HL-60 (cell line): ENCODE measurements at regions not wholly inside any gene's neighbourhood (a gene's known extent, or its start where the extent isn't known, plus 50 kb on each side); places are given as distances from the start of the nearest gene placed in this dataset.
A peak's percentile ranks its signal among the peaks of the same experiment; 100 is the strongest.

ENCODE experiments used
- DNase-seq, 2 experiments: peaks; one replicate each; pipeline ENCODE4 v3.0.0-alpha.2; 2010 to 2020; ENCODE audit warnings: low read depth in 1 of 2, low spot score in 1 of 2
- H3K27ac ChIP-seq: fragments of 250-450 bp; sonication (Bioruptor Pico); replicated peaks from 2 replicates; pipeline ENCODE4 v1.5.1; 2020; ENCODE audit warnings: mild to moderate bottlenecking, moderate library complexity
- H3K27me3 ChIP-seq: fragments of 250-450 bp; sonication (Bioruptor Pico); 2 replicates; pipeline ENCODE4 v1.5.1; 2021; ENCODE audit warnings: mild to moderate bottlenecking, moderate library complexity; ENCODE audit not compliant: insufficient read depth, poor library complexity, severe bottlenecking
- H3K4me3 ChIP-seq: replicated peaks from 2 replicates; pipeline ENCODE4 v1.5.1; 2011; ENCODE audit warnings: mild to moderate bottlenecking, control low read depth, low read length; ENCODE audit not compliant: insufficient read depth
- CTCF ChIP-seq: IDR thresholded peaks from one replicate; pipeline ENCODE4 v1.5.1; 2011; ENCODE audit warnings: low read length, control low read depth, inconsistent platforms; ENCODE audit not compliant: insufficient read depth
- GABPA ChIP-seq: IDR thresholded peaks from 2 replicates; pipeline ENCODE4 v1.6.1; 2012; ENCODE audit warnings: low read depth
- POLR2AphosphoS5 ChIP-seq: IDR thresholded peaks from 2 replicates; pipeline ENCODE4 v1.6.1; 2012; ENCODE audit warnings: low read depth
- REST ChIP-seq: IDR thresholded peaks from 2 replicates; pipeline ENCODE4 v1.6.1; 2012; ENCODE audit warnings: low read depth; ENCODE audit not compliant: insufficient replicate concordance
- SPI1 ChIP-seq: IDR thresholded peaks from 2 replicates; pipeline ENCODE4 v1.6.1; 2012; ENCODE audit warnings: low read depth, mild to moderate bottlenecking, borderline replicate concordance

GRCh38 chr18:45448871-45449270 is 166.4 kb upstream of the SLC14A2 start:
- Histone ChIP-seq H3K4me3 (no peak overlapping the region), H3K27ac (no peak overlapping the region), H3K27me3 (no peaks in the 10 kb centered on the region)
- no peak for DNase-seq
- TF ChIP-seq POLR2AphosphoS5 (no peak), REST (no peak), SPI1 (no peak), CTCF (no peak), GABPA (no peak)

GRCh38 chr18:45449418-45450227 is 165.7 kb upstream of the SLC14A2 start:
- TF ChIP-seq SPI1 (no peak), POLR2AphosphoS5 (no peak)
- no peak for DNase-seq
- no peak overlapping the region for H3K4me3 ChIP-seq
- H3K27me3 ChIP-seq, result no peaks in the 10 kb centered on the region
- no peak overlapping the region for H3K27ac ChIP-seq

DNA sequence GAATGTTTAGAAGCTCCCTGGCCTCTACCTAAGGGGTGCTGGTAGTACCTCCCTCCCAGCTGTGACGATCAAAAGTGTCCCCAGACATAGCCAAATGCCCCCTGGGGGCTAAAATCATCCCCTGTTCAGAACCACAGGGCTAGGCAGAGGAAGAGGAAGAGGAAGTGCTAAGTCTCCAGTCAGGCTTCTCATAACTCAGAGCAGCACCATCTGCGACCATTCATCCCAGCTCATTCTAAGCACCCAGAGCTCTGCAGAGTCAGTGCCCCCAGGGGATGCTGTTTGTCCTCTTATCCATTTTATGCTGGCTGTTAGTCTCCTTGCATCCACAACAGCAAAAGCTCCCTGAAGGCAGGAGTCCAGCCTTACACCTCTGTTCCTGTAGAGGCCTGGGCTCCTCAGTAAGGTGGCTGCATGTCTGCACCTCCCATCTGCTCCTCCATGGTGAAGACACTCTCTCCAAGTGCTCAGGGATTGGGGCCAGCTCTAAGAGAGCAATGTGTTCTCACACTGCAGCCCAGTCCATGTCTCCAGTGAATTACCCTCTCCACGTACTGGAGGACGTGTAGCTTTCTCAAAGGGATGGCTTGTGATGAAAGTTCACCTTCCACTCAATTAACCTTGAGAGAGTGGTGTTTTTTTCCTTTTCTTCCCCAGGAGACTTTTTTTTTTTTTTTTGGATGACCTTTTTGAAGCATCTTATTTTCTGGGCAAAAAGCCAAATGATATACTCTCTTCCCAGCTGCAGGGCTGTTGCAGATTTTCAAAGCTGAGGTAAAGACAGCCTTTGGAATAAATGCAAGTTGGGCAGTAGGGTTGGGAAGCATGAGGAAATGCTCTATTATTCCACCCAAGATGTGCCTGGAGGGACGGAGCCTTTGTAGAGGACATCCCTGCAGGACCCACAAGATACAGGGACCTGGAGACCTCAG is 158.9 kb upstream of the SLC14A2 start:
- DNase-seq, result no peak
- no peak overlapping the region for H3K27ac ChIP-seq
- peaks cover 2% of the 10 kb centered on the region for H3K27me3 ChIP-seq
- H3K4me3 ChIP-seq, result no peak overlapping the region
- peak; percentile 84 for TF ChIP-seq SPI1
- TF ChIP-seq CTCF, result no peak

DNA sequence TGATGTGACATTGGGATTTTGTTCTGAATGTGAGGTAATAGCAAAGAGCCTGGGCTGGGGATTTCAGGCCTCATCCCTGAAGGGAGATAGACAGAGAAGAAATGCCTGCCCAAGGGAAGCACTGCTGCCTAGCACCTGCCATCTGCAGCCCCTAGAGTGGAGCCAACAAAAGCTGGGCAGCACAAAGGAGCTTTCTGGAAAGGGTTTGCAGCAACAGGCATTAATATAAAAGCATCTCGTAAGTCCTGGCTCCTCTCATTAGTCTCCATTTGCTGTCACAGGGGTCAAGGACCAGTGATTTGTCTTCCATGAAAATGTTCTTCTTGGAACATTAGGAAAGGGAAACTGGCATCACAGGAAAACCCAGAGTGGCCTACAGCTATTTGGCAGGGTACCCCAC is 157.2 kb upstream of the SLC14A2 start:
- no peak for DNase-seq
- no peak overlapping the region for H3K27ac ChIP-seq
- H3K4me3 ChIP-seq, result no peak overlapping the region
- TF ChIP-seq POLR2AphosphoS5 (no peak), REST (no peak), GABPA (no peak), SPI1 (no peak), CTCF (no peak)
- peaks cover 6% of the 10 kb centered on the region for H3K27me3 ChIP-seq
